ENCODE measurements at regions not wholly inside any gene's neighbourhood (a gene's known extent, or its start where the extent isn't known, plus 50 kb on each side); places are given as distances from the start of the nearest gene placed in this dataset.

- peak overlapping the region; percentile 66; the same call in 1 of the 2 replicates for H2AK5ac ChIP-seq (ENCODE audit: low read depth, low read length)
- H4K5ac ChIP-seq (ENCODE audit: low read depth, low read length) = peak overlapping the region; percentile 81; the same call in 1 of the 2 replicates
- peaks cover 3% of the 10 kb centered on the region; the same call in 1 of the 2 replicates for H3K27me3 ChIP-seq (ENCODE audit: control insufficient read depth, insufficient read depth, low read length)
- peak overlapping the region; percentile 16 for H2AFZ ChIP-seq (replicated peaks; ENCODE audit: low read length, poor library complexity)
- ChIA-PET POLR2A (ENCODE audit: unreplicated experiment) (no interaction called here), CTCF (no interaction called here)
- WGBS, 2 experiments (ENCODE audit: extremely low coverage in 2 of 2, insufficient read length in 1 of 2) = no CpG with 5 or more reads among the region's 2 CpGs
- H2BK120ac ChIP-seq (ENCODE audit: low read depth, low read length) = peak overlapping the region; percentile 71
- H3K4ac ChIP-seq (ENCODE audit: low read depth, low read length) = peak overlapping the region; percentile 44; the same call in 1 of the 2 replicates
- peak overlapping the region; percentile 76 for H3K18ac ChIP-seq (ENCODE audit: low read depth, low read length)
- H3K4me1 ChIP-seq (ENCODE audit: control insufficient read depth, insufficient read depth, low read length) = peaks cover 27% of the 10 kb centered on the region
- BruUV-seq (replicated peaks) = no TSS peak
- H3K23ac ChIP-seq (ENCODE audit: low read depth, low read length) = peak overlapping the region; percentile 16; the same call in 1 of the 2 replicates
- H2AK9ac ChIP-seq (replicated peaks; ENCODE audit: low read depth, low read length, poor library complexity) = no peak overlapping the region
- no peak for TF ChIP-seq BHLHE40 (IDR thresholded peaks at IDR 0.05; ENCODE audit: low read depth, low read length)
- TF ChIP-seq RAD21 (IDR thresholded peaks at IDR 0.05; ENCODE audit: low read length) = no peak
- TF ChIP-seq MAZ (IDR thresholded peaks at IDR 0.05; ENCODE audit: borderline replicate concordance, low read depth, low read length) = no peak
- no peak for TF ChIP-seq NFE2L2 (IDR thresholded peaks at IDR 0.05; ENCODE audit: low read depth, low read length)
- TF ChIP-seq CHD1 (IDR thresholded peaks at IDR 0.05; ENCODE audit: low read depth, low read length) = no peak
- no peak for TF ChIP-seq CEBPB (IDR thresholded peaks at IDR 0.05; ENCODE audit: low read depth, low read length)
- TF ChIP-seq RFX5 (IDR thresholded peaks at IDR 0.05; ENCODE audit: low read depth, low read length) = no peak
- no peak overlapping the region; the same call in 1 of the 2 replicates for H3K14ac ChIP-seq (replicated peaks; ENCODE audit: low read depth, low read length)
- peak overlapping the region; percentile 72 for H4K91ac ChIP-seq (ENCODE audit: insufficient read depth, low read depth, low read length)
- ATAC-seq (ENCODE audit: low read depth) (no peak), DNase-seq (no peak)
- H2BK20ac ChIP-seq (ENCODE audit: low read depth, low read length) = peak overlapping the region; percentile 63
- in situ Hi-C loops (cut with MboI; ENCODE audit: low sequenced_read_pairs) = loop anchor here (10.0 kb wide), 1 partner anchor 192 kb away; no protein-coding TSS in a partner anchor
- no peaks in the 10 kb centered on the region for H3K36me3 ChIP-seq (ENCODE audit: control insufficient read depth, insufficient read depth, low read length)
- peak overlapping the region; percentile 29 for H2BK5ac ChIP-seq (ENCODE audit: low read depth, low read length, poor library complexity, severe bottlenecking)
- peak overlapping the region; percentile 17; the same call in 1 of the 3 replicates for H2BK15ac ChIP-seq (ENCODE audit: low read depth, low read length)
- H4K8ac ChIP-seq (ENCODE audit: low read depth in 2 of 2, low read length in 2 of 2) = peak overlapping the region in 1 of 2 experiments; percentile 56; a peak in 2 of 4 replicates
- H3K9me3 ChIP-seq (ENCODE audit: control insufficient read depth, insufficient read depth, low read length) = no peaks in the 10 kb centered on the region
- no peak overlapping the region for H3K4me3 ChIP-seq (ENCODE audit: insufficient read depth, low read depth, low read length)
- no peak overlapping the region for H3K4me2 ChIP-seq (ENCODE audit: low read depth, low read length)
- no peaks in the 10 kb centered on the region for H3K79me1 ChIP-seq (ENCODE audit: low read depth in 1 of 2, low read length in 2 of 2)
- no peaks in the 10 kb centered on the region for H4K20me1 ChIP-seq (ENCODE audit: insufficient read depth, low read length)
- H3K56ac ChIP-seq (ENCODE audit: extremely low read depth, insufficient read depth, low read length) = no peak overlapping the region
- no peak overlapping the region for H3K9ac ChIP-seq (ENCODE audit: low read depth, low read length)
- H3K27ac ChIP-seq (ENCODE audit: insufficient read depth, low read length) = peak overlapping the region; percentile 19; the same call in 1 of the 2 replicates
- intact Hi-C loops (cut with micrococcal nuclease) = no loop called here
- peaks cover 43% of the 10 kb centered on the region for H3K9me1 ChIP-seq (ENCODE audit: insufficient read depth, low read length)
- dilution Hi-C loops (cut with HindIII; ENCODE audit: low sequenced_read_pairs, unreplicated experiment) = no loop called here
Measured at GRCh38 chr3:139122612-139123011, 77.9 kb upstream of the PRR23C start.

Data from IMR-90 (cell line).